Endodermal cell (in vitro differentiated cells): ENCODE measurements at regions not wholly inside any gene's neighbourhood (a gene's known extent, or its start where the extent isn't known, plus 50 kb on each side); places are given as distances from the start of the nearest gene placed in this dataset.

Experiments used
- DNase-seq: peaks from one replicate; pipeline ENCODE4 v3.0.0-alpha.2; 2017
- H3K27ac ChIP-seq: 2 replicates; pipeline ENCODE4 v1.5.1; 2013; ENCODE audit warnings: mild to moderate bottlenecking, low read depth, low read length, moderate library complexity
- H3K27me3 ChIP-seq: 2 replicates; pipeline ENCODE4 v1.6.1; 2013; ENCODE audit warnings: mild to moderate bottlenecking, low read length, moderate library complexity; ENCODE audit not compliant: insufficient read depth, control insufficient read depth, poor library complexity, severe bottlenecking
- H3K36me3 ChIP-seq: 2 replicates; pipeline ENCODE4 v1.7.0; 2013; ENCODE audit warnings: mild to moderate bottlenecking, low read length, moderate library complexity; ENCODE audit not compliant: control insufficient read depth, insufficient read depth
- H3K4me1 ChIP-seq: one replicate; pipeline ENCODE4 v1.7.0; 2013; ENCODE audit warnings: low read length; ENCODE audit not compliant: control insufficient read depth, insufficient read depth
- H3K4me3 ChIP-seq: 2 replicates; pipeline ENCODE4 v1.5.1; 2013; ENCODE audit warnings: mild to moderate bottlenecking, low read length, moderate library complexity
- H3K9ac ChIP-seq: 2 replicates; pipeline ENCODE4 v1.6.1; 2013; ENCODE audit warnings: mild to moderate bottlenecking, low read length, moderate library complexity; ENCODE audit not compliant: poor library complexity, severe bottlenecking; ENCODE audit errors: extremely low read depth
- H3K9me3 ChIP-seq: 2 replicates; pipeline ENCODE4 v1.6.1; 2013; ENCODE audit warnings: mild to moderate bottlenecking, low read length, moderate library complexity; ENCODE audit not compliant: control insufficient read depth
- H3K27ac Mint-ChIP-seq: 2 replicates; pipeline ENCODE4 v1.8.0; 2020; ENCODE audit warnings: mixed read lengths
- H3K27me3 Mint-ChIP-seq: 2 replicates; pipeline ENCODE4 v1.8.0; 2021; ENCODE audit warnings: mild to moderate bottlenecking, mixed read lengths; ENCODE audit not compliant: insufficient read depth
- H3K36me3 Mint-ChIP-seq: 2 replicates; pipeline ENCODE4 v1.8.0; 2020; ENCODE audit warnings: low read depth, mixed read lengths
- H3K4me1 Mint-ChIP-seq: 2 replicates; pipeline ENCODE4 v1.8.0; 2020; ENCODE audit warnings: mixed read lengths
- H3K4me3 Mint-ChIP-seq: 2 replicates; pipeline ENCODE4 v1.8.0; 2020; ENCODE audit warnings: mild to moderate bottlenecking, moderate library complexity, mixed read lengths
- H3K9me3 Mint-ChIP-seq: 2 replicates; pipeline ENCODE4 v1.8.0; 2020; ENCODE audit warnings: mild to moderate bottlenecking, mixed read lengths
- CTCF ChIP-seq: fragments of 200-600 bp; sonication (generic); conservative IDR thresholded peaks from 2 replicates; pipeline ENCODE4 v1.5.0; 2021; ENCODE audit warnings: antibody characterized with exemption, mild to moderate bottlenecking
- WGBS, 2 experiments: methylation state at CpG; one replicate each; pipeline versions ENCODE4 v1.1.5 to v1.1.7; 2013; ENCODE audit warnings: missing lambda C conversion rate in 2 of 2, mixed read lengths in 1 of 2; ENCODE audit not compliant: insufficient coverage in 1 of 2, insufficient read length in 1 of 2; 5-methylcytosine and 5-hydroxymethylcytosine counted together

DNA sequence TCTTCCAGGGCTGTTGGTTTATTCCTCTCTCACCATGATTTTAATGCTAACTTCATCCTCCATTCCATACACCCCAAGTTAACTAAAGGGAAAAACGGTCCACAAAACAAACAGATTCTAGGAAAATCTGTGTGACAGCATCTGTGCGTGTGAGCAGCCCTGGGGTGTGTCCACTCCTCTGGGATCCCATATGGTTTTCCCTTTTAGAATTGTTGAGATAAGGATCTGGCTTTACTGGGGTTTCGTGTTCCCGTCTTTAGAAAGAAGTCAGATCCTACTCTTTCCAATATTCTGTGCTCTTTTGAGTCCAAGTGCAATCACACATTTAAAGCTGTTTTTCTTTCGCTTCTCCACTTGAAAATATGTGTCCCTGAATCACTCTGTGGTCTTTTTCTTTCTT is 257.1 kb downstream of the KLF6 start:
- no peaks in the 10 kb centered on the region for H3K9me3 Mint-ChIP-seq
- no peak overlapping the region for H3K27ac ChIP-seq
- no peak overlapping the region for H3K4me3 ChIP-seq
- H3K4me3 Mint-ChIP-seq: no peak overlapping the region
- no peaks in the 10 kb centered on the region for H3K36me3 Mint-ChIP-seq
- H3K36me3 ChIP-seq: no peaks in the 10 kb centered on the region
- no peaks in the 10 kb centered on the region for H3K4me1 ChIP-seq
- H3K4me1 Mint-ChIP-seq: no peaks in the 10 kb centered on the region
- no peak for DNase-seq
- no peak overlapping the region for H3K27ac Mint-ChIP-seq
- 83 to 91% methylated on average over 3 to 5 of the region's 5 CpGs for WGBS, 2 experiments
- no peak overlapping the region for H3K9ac ChIP-seq
- H3K27me3 ChIP-seq: no peaks in the 10 kb centered on the region
- no peak for TF ChIP-seq CTCF
- H3K27me3 Mint-ChIP-seq: no peaks in the 10 kb centered on the region
- H3K9me3 ChIP-seq: no peaks in the 10 kb centered on the region

- no peaks in the 10 kb centered on the region for H3K27me3 Mint-ChIP-seq
- TF ChIP-seq CTCF: no peak
- H3K9me3 ChIP-seq: no peaks in the 10 kb centered on the region
- no peak overlapping the region for H3K4me3 ChIP-seq
- H3K9me3 Mint-ChIP-seq: no peaks in the 10 kb centered on the region
- no peak overlapping the region for H3K27ac Mint-ChIP-seq
- no peak overlapping the region for H3K4me3 Mint-ChIP-seq
- 96 to 100% methylated on average over 3 to 6 of the region's 6 CpGs for WGBS, 2 experiments
- no peaks in the 10 kb centered on the region for H3K4me1 ChIP-seq
- no peaks in the 10 kb centered on the region for H3K27me3 ChIP-seq
- H3K36me3 ChIP-seq: no peaks in the 10 kb centered on the region
- no peaks in the 10 kb centered on the region for H3K4me1 Mint-ChIP-seq
- H3K36me3 Mint-ChIP-seq: no peaks in the 10 kb centered on the region
- H3K27ac ChIP-seq: no peak overlapping the region
- no peak for DNase-seq
- no peak overlapping the region for H3K9ac ChIP-seq
These were observed 258.1 kb downstream of the KLF6 start for GRCh38 chr10:3526727-3527501.

DNA sequence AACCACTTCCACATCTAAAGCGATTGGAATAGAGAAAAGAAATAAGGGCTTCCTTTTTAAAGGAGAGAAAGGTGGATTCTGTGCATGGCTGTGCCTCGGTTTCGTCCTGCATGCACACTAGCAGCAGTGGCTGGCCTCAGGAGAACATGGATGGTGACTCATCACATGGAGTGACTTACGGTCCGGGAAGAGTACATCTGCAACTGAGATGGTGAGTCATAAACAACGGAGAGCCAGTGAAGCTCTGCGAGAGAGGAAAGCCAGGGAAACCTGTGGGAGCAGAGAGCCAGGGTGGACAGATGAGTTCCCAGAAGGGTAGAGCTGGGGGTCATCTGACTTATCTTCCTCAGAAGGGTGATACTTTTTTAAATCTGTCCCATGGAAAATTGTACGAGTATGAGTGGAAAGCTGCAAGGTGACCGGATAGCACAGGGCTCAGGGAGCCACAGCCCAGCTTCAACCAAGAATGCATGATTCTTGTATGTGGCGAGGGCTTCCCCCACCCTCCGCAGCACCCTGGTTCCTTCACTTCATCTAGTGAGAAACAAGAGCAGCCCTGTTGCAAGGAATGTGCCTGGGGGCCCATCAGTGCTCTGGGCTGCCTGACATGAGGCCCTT is 259.1 kb downstream of the KLF6 start:
- Mint-ChIP-seq H3K4me3 (no peak overlapping the region), H3K4me1 (no peaks in the 10 kb centered on the region), H3K36me3 (no peaks in the 10 kb centered on the region), H3K27me3 (no peaks in the 10 kb centered on the region), H3K9me3 (no peaks in the 10 kb centered on the region), H3K27ac (no peak overlapping the region)
- no peaks in the 10 kb centered on the region for H3K4me1 ChIP-seq
- H3K27ac ChIP-seq: no peak overlapping the region
- H3K27me3 ChIP-seq: no peaks in the 10 kb centered on the region
- no peak overlapping the region for H3K9ac ChIP-seq
- no peaks in the 10 kb centered on the region for H3K36me3 ChIP-seq
- H3K4me3 ChIP-seq: no peak overlapping the region
- DNase-seq: no peak
- no peaks in the 10 kb centered on the region for H3K9me3 ChIP-seq
- 85 to 88% methylated on average over 10 to 11 of the region's 11 CpGs for WGBS, 2 experiments
- no peak for TF ChIP-seq CTCF
